Neural progenitor cell (in vitro differentiated cells): ENCODE measurements at regions not wholly inside any gene's neighbourhood (a gene's known extent, or its start where the extent isn't known, plus 50 kb on each side); places are given as distances from the start of the nearest gene placed in this dataset.

Experiments used
- CTCF ChIP-seq: fragments of 200-600 bp; sonication (generic); IDR thresholded peaks from 2 replicates; pipeline ENCODE4 v1.5.1; 2017; ENCODE audit warnings: antibody characterized with exemption, mild to moderate bottlenecking
- EZH2 ChIP-seq: fragments of 200-600 bp; sonication (generic); IDR thresholded peaks from 2 replicates; pipeline ENCODE4 v1.6.1; 2017; ENCODE audit warnings: antibody characterized with exemption, mild to moderate bottlenecking, moderate library complexity
- EZH2phosphoT487 ChIP-seq: fragments of 200-600 bp; sonication (generic); IDR thresholded peaks from 2 replicates; pipeline ENCODE4 v1.6.1; 2017; ENCODE audit warnings: antibody characterized with exemption

DNA sequence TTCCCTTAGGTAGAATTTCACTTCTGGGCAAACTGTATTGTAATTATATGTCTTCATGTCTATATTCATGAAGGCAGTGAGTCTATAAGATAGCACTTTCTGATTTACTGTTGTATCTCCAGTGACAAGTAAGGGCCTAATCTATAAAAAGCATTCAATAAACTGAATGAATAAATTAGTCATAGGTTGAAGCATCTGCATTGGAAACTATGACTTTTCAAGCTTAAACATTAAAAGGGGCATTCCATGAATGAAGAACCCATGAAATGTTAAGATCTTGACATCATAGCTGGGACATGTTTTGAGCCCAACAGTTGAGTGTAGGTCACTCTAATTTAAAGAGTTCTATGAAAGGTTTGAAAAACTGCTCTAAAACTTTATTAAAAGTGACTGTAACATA lies 159.3 kb upstream of the LCORL start:
- TF ChIP-seq CTCF (no peak), EZH2phosphoT487 (no peak), EZH2 (no peak)
